Transverse colon (tissue), 4 donors: ENCODE measurements at regions not wholly inside any gene's neighbourhood (a gene's known extent, or its start where the extent isn't known, plus 50 kb on each side); places are given as distances from the start of the nearest gene placed in this dataset.
A peak's percentile ranks its signal among the peaks of the same experiment; 100 is the strongest.
"Not testable (repeated sequence)": the region's sequence is repeated elsewhere in the genome, so short reads cannot be mapped to it uniquely, and the experiment has no call there.

Source experiments
- DNase-seq: peaks from one replicate; pipeline ENCODE4 v3.0.0-alpha.2; 2019
- H3K27ac ChIP-seq, 4 donors: fragments of 200-600 bp; sonication (generic); 2 replicates each; pipeline ENCODE4 v1.5.1; 2016 to 2018; ENCODE audit warnings: inconsistent platforms in 4 of 4
- H3K27me3 ChIP-seq: fragments of 200-600 bp; sonication (generic); 2 replicates; pipeline ENCODE4 v1.5.1; 2017; ENCODE audit warnings: inconsistent platforms
- H3K36me3 ChIP-seq, 4 donors: fragments of 200-600 bp; sonication (generic); 2 replicates each; pipeline ENCODE4 v1.5.1; 2017 to 2019; ENCODE audit warnings: inconsistent platforms in 4 of 4
- H3K4me1 ChIP-seq, 4 donors: fragments of 200-600 bp; sonication (generic); 2 replicates each; pipeline ENCODE4 v1.5.1; 2017 to 2020; ENCODE audit warnings: inconsistent platforms in 4 of 4
- H3K4me3 ChIP-seq, 4 donors: fragments of 200-600 bp; sonication (generic); 1 replicate in 1 of 4; 2 replicates in 3 of 4; pipeline versions ENCODE4 v1.5.1 to v1.6.1; 2017 to 2019; ENCODE audit warnings: inconsistent platforms in 4 of 4
- H3K9me3 ChIP-seq, 2 donors: fragments of 200-600 bp; sonication (generic); 2 replicates each; pipeline ENCODE4 v1.5.1; 2017 to 2019; ENCODE audit warnings: inconsistent platforms in 2 of 2
- EP300 ChIP-seq: sonication (generic); formaldehyde crosslinking; IDR thresholded peaks from one replicate; pipeline ENCODE4 v1.6.1; 2017; ENCODE audit warnings: antibody characterized with exemption, low read depth
- POLR2A ChIP-seq: fragments of 450-650 bp; IDR thresholded peaks from one replicate; pipeline ENCODE4 v1.6.1; 2016; ENCODE audit warnings: antibody characterized with exemption, mild to moderate bottlenecking, moderate library complexity
- POLR2AphosphoS5 ChIP-seq, 3 donors: sonication (generic); formaldehyde crosslinking; IDR thresholded peaks; one replicate each; pipeline ENCODE4 v1.6.1; 2016; ENCODE audit warnings: antibody characterized with exemption in 3 of 3
- WGBS, 2 donors: methylation state at CpG; one replicate each; pipeline ENCODE4 v1.1.5; 2018; ENCODE audit warnings: low coverage in 1 of 2; 5-methylcytosine and 5-hydroxymethylcytosine counted together
- in situ Hi-C, 4 donors: fragments of 200-750 bp; cut with MboI; loops; one replicate each; pipeline versions ENCODE4 v1.15.0 to v1.15.1; 2017; ENCODE audit warnings: low sequenced_read_pairs in 3 of 4, low pct_ligation_motif_present in 1 of 4, low pct_unique_long_range_greater_than_20kb in 1 of 4
- intact Hi-C: fragments of 100-400 bp; cut with DNase I; formaldehyde crosslinking; loops from one replicate; pipeline ENCODE4 v1.15.1; 2023; ENCODE audit warnings: low total_unique reads
- TF ChIP-seq, protein P1 (sequence below), 5 experiments: fragments of 200-600 bp in 3 of 5; fragments of 450-650 bp in 2 of 5; sonication (generic) in 3 of 5; IDR thresholded peaks; 1 replicate in 2 of 5; 2 replicates in 3 of 5; pipeline ENCODE4 v1.5.1; 2016 to 2017; ENCODE audit warnings: antibody characterized with exemption in 5 of 5, inconsistent platforms in 3 of 5, mild to moderate bottlenecking in 2 of 5, moderate library complexity in 1 of 5

DNA sequence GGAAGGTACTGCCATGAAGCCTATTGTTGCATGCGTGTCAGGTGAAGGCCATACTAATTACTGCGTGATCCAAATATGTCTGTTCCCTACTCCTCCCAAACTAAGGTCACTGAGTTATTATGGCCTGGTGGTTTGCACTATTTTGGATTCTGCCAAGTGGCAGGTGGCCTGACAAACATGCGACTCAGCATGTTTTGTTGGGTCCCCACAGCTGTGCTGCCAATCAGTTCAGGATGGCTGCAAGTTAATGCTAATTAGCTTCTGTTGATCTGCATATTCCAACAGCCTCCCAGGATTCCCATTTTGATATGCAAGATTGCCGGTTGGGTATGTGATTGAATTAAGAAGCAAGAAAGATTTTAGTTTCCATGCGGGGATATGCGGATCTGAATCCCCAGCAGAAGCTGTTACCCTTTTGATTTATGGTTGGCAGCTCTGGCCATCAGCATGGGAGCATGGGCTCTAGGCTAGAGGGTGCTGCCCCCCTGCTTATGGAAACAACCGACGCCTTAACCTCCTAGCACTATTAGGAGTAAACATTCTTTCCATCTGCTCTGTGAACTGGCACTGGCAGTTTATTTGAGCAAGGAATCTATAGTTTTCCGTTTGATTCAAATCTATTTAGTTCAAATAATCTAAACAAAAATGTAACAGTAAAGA lies 429.8 kb upstream of the C1orf87 start:
- Histone ChIP-seq H3K36me3 (no peaks in the 10 kb centered on the region), H3K4me3 (no peak overlapping the region), H3K9me3 (peaks cover 3 to 6% of the 10 kb centered on the region in 2 donors), H3K4me1 (no peaks in the 10 kb centered on the region), H3K27ac (no peak overlapping the region), H3K27me3 (no peaks in the 10 kb centered on the region)
- TF ChIP-seq EP300: no peak
- no peak for TF ChIP-seq POLR2AphosphoS5 (IDR thresholded peaks at IDR 0.05)
- TF ChIP-seq POLR2A: no peak
- TF ChIP-seq, protein P1, sequence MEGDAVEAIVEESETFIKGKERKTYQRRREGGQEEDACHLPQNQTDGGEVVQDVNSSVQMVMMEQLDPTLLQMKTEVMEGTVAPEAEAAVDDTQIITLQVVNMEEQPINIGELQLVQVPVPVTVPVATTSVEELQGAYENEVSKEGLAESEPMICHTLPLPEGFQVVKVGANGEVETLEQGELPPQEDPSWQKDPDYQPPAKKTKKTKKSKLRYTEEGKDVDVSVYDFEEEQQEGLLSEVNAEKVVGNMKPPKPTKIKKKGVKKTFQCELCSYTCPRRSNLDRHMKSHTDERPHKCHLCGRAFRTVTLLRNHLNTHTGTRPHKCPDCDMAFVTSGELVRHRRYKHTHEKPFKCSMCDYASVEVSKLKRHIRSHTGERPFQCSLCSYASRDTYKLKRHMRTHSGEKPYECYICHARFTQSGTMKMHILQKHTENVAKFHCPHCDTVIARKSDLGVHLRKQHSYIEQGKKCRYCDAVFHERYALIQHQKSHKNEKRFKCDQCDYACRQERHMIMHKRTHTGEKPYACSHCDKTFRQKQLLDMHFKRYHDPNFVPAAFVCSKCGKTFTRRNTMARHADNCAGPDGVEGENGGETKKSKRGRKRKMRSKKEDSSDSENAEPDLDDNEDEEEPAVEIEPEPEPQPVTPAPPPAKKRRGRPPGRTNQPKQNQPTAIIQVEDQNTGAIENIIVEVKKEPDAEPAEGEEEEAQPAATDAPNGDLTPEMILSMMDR (IDR thresholded peaks at IDR 0.05): no peak
- intact Hi-C loops: no loop called here
- 70 to 77% methylated on average over 2 to 9 of the region's 9 CpGs for WGBS, 2 donors
- in situ Hi-C loops: no loop called here
- DNase-seq: no peak

DNA sequence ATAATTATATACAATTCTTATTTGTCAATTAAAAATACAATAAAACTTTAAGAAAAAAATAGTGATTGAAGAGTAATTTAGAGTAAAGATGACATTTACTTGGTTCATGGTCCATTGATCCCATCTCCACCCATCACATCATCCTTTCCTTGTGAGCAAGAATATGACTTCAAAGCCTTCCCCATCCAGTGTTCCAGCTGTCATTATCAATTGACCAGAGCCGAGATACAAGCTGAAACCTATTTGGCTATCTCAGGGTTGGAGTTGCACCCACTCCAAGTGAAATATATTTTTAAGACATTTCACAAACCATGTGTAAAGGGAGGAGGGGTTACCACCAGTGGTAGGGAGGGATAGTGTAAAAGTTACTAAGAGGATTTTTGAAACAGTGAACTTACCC lies 428.9 kb upstream of the C1orf87 start:
- in situ Hi-C loops: no loop called here
- Histone ChIP-seq H3K9me3 (peaks cover 7 to 10% of the 10 kb centered on the region in 2 donors), H3K36me3 (no peaks in the 10 kb centered on the region), H3K27ac (no peak overlapping the region), H3K4me1 (no peaks in the 10 kb centered on the region), H3K4me3 (no peak overlapping the region), H3K27me3 (no peaks in the 10 kb centered on the region)
- WGBS, 2 donors: 90 to 100% methylated on average over 1 of the region's 1 CpG
- TF ChIP-seq EP300 (no peak), POLR2AphosphoS5 (IDR thresholded peaks at IDR 0.05) (no peak), POLR2A (no peak)
- TF ChIP-seq, protein P1 (IDR thresholded peaks at IDR 0.05): no peak
- intact Hi-C loops: no loop called here
- no peak for DNase-seq

DNA sequence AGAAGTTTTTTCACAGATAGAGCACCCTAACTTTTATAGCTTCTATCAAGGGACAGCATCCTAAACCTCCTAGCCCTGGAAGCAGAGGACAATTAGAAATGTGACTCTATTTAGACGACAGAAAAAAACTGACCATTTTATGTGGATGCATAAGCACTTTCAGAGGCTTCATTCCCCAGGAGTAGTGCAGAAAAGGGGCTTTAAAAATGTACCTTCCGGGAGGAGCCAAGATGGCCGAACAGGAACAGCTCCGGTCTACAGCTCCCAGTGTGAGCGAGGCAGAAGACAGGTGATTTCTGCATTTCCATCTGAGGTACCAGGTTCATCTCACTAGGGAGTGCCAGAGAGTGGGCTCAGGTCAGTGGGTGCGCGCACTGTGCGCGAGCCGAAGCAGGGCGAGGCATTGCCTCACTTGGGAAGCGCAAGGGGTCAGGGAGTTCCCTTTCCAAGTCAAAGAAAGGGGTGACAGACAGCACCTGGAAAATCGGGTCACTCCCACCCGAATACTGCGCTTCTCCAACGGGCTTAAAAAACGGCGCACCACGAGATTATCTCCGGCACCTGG lies 416.4 kb upstream of the C1orf87 start:
- H3K4me1 ChIP-seq, H3K9me3 ChIP-seq, intact Hi-C loops, H3K27ac ChIP-seq, DNase-seq, H3K27me3 ChIP-seq, H3K36me3 ChIP-seq, in situ Hi-C loops: not testable (repeated sequence)
- peak overlapping the region in 1 of 4 donors; percentile 4 for H3K4me3 ChIP-seq
- WGBS, 2 donors: 90 to 94% methylated on average over 8 to 20 of the region's 20 CpGs

- no peak for DNase-seq
- intact Hi-C loops (no loop called here), in situ Hi-C loops (no loop called here)
- H3K27ac ChIP-seq: no peak overlapping the region
- TF ChIP-seq, protein P1 (IDR thresholded peaks at IDR 0.05): no peak
- TF ChIP-seq EP300 (no peak), POLR2AphosphoS5 (IDR thresholded peaks at IDR 0.05) (no peak), POLR2A (no peak)
- H3K36me3 ChIP-seq: no peaks in the 10 kb centered on the region
- H3K4me3 ChIP-seq: no peak overlapping the region
- H3K4me1 ChIP-seq: no peaks in the 10 kb centered on the region
- no peaks in the 10 kb centered on the region for H3K27me3 ChIP-seq
- no peaks in the 10 kb centered on the region for H3K9me3 ChIP-seq
Observed at GRCh38 chr1:60488847-60489246, 415.3 kb upstream of the C1orf87 start.
